Uterus (tissue), 2 donors: ENCODE measurements at regions not wholly inside any gene's neighbourhood (a gene's known extent, or its start where the extent isn't known, plus 50 kb on each side); places are given as distances from the start of the nearest gene placed in this dataset.

Experiments
- CTCF ChIP-seq, 4 experiments: fragments of 200-600 bp in 2 of 4; fragments of 450-650 bp in 2 of 4; sonication (generic) in 2 of 4; IDR thresholded peaks; one replicate each; pipeline ENCODE4 v1.5.1; 2016 to 2019; ENCODE audit warnings: antibody characterized with exemption in 4 of 4, mild to moderate bottlenecking in 2 of 4, moderate library complexity in 1 of 4
- POLR2A ChIP-seq, 2 donors: fragments of 450-650 bp; IDR thresholded peaks; one replicate each; pipeline ENCODE4 v1.6.1; 2016; ENCODE audit warnings: antibody characterized with exemption in 2 of 2, mild to moderate bottlenecking in 1 of 2, moderate library complexity in 1 of 2

DNA sequence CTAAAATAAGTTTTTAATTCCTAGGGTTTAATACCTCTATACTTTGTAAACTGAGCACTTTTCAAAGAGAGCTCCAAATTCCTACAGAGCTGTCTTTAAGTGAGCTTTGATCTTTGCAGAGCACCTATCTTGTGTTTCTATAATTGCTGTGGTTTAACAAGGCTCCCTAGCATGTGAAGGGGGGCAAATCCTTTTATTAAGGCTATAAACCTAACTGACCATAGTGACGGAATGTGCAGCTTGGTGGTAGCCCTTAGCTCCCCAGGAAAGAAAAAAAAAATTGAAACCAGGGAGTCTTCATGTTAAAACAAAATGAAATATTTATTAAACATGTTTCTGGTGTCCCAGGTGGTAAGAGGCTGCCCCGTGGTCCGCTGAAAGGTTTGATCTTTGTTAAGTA, 78.6 kb upstream of the ETAA1 start:
- no peak for TF ChIP-seq CTCF (IDR thresholded peaks at IDR 0.05)
- TF ChIP-seq POLR2A (IDR thresholded peaks at IDR 0.05) = no peak
